Erythroblast (primary cell): ENCODE measurements at regions not wholly inside any gene's neighbourhood (a gene's known extent, or its start where the extent isn't known, plus 50 kb on each side); places are given as distances from the start of the nearest gene placed in this dataset.

ENCODE experiments used
- GATA1 ChIP-seq: IDR thresholded peaks from 2 replicates; pipeline ENCODE4 v1.6.1; 2011; ENCODE audit warnings: low read depth, mild to moderate bottlenecking, control low read depth, low read length, moderate library complexity
- POLR2A ChIP-seq: IDR thresholded peaks from 2 replicates; pipeline ENCODE4 v1.6.1; 2011; ENCODE audit warnings: mild to moderate bottlenecking, low read length

DNA sequence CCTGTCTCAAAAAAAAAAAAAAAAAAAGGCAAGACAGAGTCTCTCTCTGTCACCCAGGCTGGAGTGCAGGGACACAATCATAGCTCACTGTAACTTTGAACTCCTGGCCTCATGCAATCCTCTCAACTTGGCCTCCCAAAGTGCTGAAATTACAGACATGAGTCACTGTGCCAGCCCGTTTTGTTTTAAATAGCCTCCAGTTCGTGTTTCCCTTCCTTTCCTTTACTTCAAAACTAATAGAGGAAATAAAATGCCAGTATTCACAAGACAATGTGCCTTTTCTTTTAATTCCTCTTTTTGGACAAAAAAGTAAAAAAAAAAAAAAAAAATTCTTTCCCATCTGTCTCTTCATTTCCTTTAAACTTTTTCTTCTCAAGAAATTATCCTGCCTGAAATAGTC is 54.5 kb upstream of the ACMSD start:
- TF ChIP-seq POLR2A (no peak), GATA1 (no peak)
